GM12878 (cell line): ENCODE measurements at regions not wholly inside any gene's neighbourhood (a gene's known extent, or its start where the extent isn't known, plus 50 kb on each side); places are given as distances from the start of the nearest gene placed in this dataset.

Experiments used
- FOS ChIP-seq: IDR thresholded peaks from 3 replicates; pipeline ENCODE4 v1.6.1; 2011; ENCODE audit warnings: borderline replicate concordance; ENCODE audit not compliant: insufficient read length; ENCODE audit errors: extremely low read depth
- GABPA ChIP-seq: IDR thresholded peaks from 2 replicates; pipeline ENCODE4 v1.6.1; 2014; ENCODE audit warnings: antibody characterized with exemption, low read depth, mild to moderate bottlenecking, inconsistent platforms
- IKZF2 ChIP-seq, 2 experiments: fragments of 450-650 bp; IDR thresholded peaks; 2 replicates each; pipeline ENCODE4 v1.6.1; 2017; ENCODE audit warnings: mild to moderate bottlenecking in 2 of 2, moderate library complexity in 2 of 2
- IRF3 ChIP-seq: fragments of 450-650 bp; IDR thresholded peaks from 2 replicates; pipeline ENCODE4 v1.6.1; 2014; ENCODE audit warnings: mild to moderate bottlenecking
- MYC ChIP-seq: IDR thresholded peaks from 2 replicates; pipeline ENCODE4 v1.6.1; 2011; ENCODE audit warnings: mild to moderate bottlenecking, low read length, moderate library complexity, inconsistent platforms; ENCODE audit not compliant: insufficient read depth, insufficient replicate concordance, insufficient read length, severe bottlenecking
- RBBP5 ChIP-seq: fragments of 200-600 bp; sonication (generic); conservative IDR thresholded peaks from 2 replicates; pipeline ENCODE4 v1.6.1; 2016
- SIN3A ChIP-seq: IDR thresholded peaks from 2 replicates; pipeline ENCODE4 v1.6.1; 2012; ENCODE audit warnings: low read depth, low read length, improper control_type of control experiment
- SIX5 ChIP-seq: IDR thresholded peaks from 2 replicates; pipeline ENCODE4 v1.6.1; 2011; ENCODE audit warnings: mild to moderate bottlenecking, low read depth, low read length, moderate library complexity; ENCODE audit not compliant: severe bottlenecking
- SREBF2 ChIP-seq: IDR thresholded peaks from 2 replicates; pipeline ENCODE4 v1.6.1; 2012; ENCODE audit warnings: mild to moderate bottlenecking, low read length
- TARDBP ChIP-seq: IDR thresholded peaks from 2 replicates; pipeline ENCODE4 v1.6.1; 2016; ENCODE audit warnings: borderline replicate concordance
- ZNF384 ChIP-seq: IDR thresholded peaks from 2 replicates; pipeline ENCODE4 v1.6.1; 2012; ENCODE audit warnings: low read depth, mild to moderate bottlenecking, low read length, improper control_type of control experiment, borderline replicate concordance
- ZNF592 ChIP-seq: fragments of 450-650 bp; IDR thresholded peaks from 2 replicates; pipeline ENCODE4 v1.6.1; 2017; ENCODE audit warnings: mild to moderate bottlenecking, moderate library complexity
- TF ChIP-seq, protein P1 (sequence below): IDR thresholded peaks from 2 replicates; pipeline ENCODE4 v1.6.1; 2012; ENCODE audit warnings: low read depth, low read length, improper control_type of control experiment

- TF ChIP-seq IRF3 (no peak), GABPA (no peak), FOS (no peak), MYC (no peak), SREBF2 (no peak), SIX5 (no peak), IKZF2 (IDR thresholded peaks at IDR 0.05) (no peak), TARDBP (no peak), RBBP5 (no peak), ZNF384 (no peak), ZNF592 (no peak), SIN3A (no peak)
- TF ChIP-seq, protein P1, sequence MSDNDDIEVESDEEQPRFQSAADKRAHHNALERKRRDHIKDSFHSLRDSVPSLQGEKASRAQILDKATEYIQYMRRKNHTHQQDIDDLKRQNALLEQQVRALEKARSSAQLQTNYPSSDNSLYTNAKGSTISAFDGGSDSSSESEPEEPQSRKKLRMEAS, result no peak
- TF ChIP-seq, all 136 proteins: peak for 0
Measured at GRCh38 chrX:39688219-39688575, 409.6 kb downstream of the BCOR start (continued).
